ENCODE measurements at regions not wholly inside any gene's neighbourhood (a gene's known extent, or its start where the extent isn't known, plus 50 kb on each side); places are given as distances from the start of the nearest gene placed in this dataset.

DNA sequence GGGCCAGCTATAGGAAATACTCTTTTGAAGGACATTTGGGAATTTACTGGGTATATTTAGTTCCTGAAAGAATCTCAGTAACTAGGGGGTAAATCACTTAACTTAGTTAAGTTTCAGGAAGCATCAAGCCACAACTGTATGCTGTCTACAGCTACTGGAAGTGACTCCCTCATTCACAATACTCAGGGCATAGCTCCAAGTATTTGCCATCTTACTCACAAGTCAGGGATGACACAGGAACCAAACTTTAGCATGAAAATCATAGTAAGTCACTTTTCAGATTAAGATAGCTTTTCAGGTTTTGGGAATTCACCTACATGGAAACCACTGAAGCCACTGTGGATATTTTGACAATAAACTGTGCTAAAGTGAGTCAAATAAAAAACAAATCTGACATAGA lies 242.4 kb upstream of the ATP10B start:
- Histone ChIP-seq H3K79me2 (no peaks in the 10 kb centered on the region), H3K4me2 (no peak overlapping the region), H3K4me1 (ENCODE audit: insufficient read depth) (peaks cover 12% of the 10 kb centered on the region), H2AFZ (no peak overlapping the region), H3K9me2 (replicated peaks; ENCODE audit: insufficient read depth) (no peaks in the 10 kb centered on the region), H3K27me3 (no peaks in the 10 kb centered on the region), H3K27ac (no peak overlapping the region), H3K9me3 (ENCODE audit: low read depth) (no peaks in the 10 kb centered on the region), H4K20me1 (ENCODE audit: insufficient read depth, poor library complexity, severe bottlenecking) (no peaks in the 10 kb centered on the region), H3K4me3 (no peak overlapping the region), H3K36me3 (replicated peaks; ENCODE audit: insufficient read depth, low read depth) (no peaks in the 10 kb centered on the region)
- no peak for DNase-seq (ENCODE audit: low spot score)
- TF ChIP-seq EZH2 (IDR thresholded peaks at IDR 0.05; ENCODE audit: borderline replicate concordance): no peak
- no peak for TF ChIP-seq EZH2phosphoT487 (IDR thresholded peaks at IDR 0.05; ENCODE audit: low read depth, severe bottlenecking, unreplicated experiment)
- TF ChIP-seq, protein P1, sequence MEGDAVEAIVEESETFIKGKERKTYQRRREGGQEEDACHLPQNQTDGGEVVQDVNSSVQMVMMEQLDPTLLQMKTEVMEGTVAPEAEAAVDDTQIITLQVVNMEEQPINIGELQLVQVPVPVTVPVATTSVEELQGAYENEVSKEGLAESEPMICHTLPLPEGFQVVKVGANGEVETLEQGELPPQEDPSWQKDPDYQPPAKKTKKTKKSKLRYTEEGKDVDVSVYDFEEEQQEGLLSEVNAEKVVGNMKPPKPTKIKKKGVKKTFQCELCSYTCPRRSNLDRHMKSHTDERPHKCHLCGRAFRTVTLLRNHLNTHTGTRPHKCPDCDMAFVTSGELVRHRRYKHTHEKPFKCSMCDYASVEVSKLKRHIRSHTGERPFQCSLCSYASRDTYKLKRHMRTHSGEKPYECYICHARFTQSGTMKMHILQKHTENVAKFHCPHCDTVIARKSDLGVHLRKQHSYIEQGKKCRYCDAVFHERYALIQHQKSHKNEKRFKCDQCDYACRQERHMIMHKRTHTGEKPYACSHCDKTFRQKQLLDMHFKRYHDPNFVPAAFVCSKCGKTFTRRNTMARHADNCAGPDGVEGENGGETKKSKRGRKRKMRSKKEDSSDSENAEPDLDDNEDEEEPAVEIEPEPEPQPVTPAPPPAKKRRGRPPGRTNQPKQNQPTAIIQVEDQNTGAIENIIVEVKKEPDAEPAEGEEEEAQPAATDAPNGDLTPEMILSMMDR (IDR thresholded peaks at IDR 0.05; ENCODE audit: poor library complexity): no peak

DNA sequence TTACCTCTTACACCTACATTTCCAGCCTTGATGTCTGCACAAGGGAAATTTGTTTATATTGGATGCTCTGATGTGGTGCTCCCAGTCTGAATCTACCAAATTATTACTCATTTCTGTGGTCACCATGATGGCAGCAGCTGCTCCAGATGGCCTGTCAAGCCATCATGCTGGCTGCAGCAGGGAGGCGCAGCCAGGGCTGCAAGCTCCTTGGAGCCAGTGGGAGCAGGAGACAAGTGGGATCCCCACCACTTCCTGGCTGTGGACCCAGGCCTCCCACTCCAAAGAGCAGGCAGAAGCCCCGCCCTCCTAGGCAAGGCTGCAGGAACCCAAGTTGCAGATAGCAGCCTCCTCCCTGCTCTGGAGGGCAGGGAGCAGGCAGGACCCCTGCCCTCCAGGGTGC lies 241.1 kb upstream of the ATP10B start:
- no peaks in the 10 kb centered on the region for H3K9me2 ChIP-seq (replicated peaks; ENCODE audit: insufficient read depth)
- WGBS (ENCODE audit: low lambda C conversion rate, missing lambda C conversion rate): 97% methylated on average over 2 of the region's 2 CpGs
- no peak overlapping the region for H2AFZ ChIP-seq
- no peaks in the 10 kb centered on the region for H4K20me1 ChIP-seq (ENCODE audit: insufficient read depth, poor library complexity, severe bottlenecking)
- H3K79me2 ChIP-seq: no peaks in the 10 kb centered on the region
- peaks cover 12% of the 10 kb centered on the region for H3K4me1 ChIP-seq (ENCODE audit: insufficient read depth)
- H3K4me2 ChIP-seq: no peak overlapping the region
- TF ChIP-seq, protein P1 (IDR thresholded peaks at IDR 0.05; ENCODE audit: poor library complexity): no peak
- TF ChIP-seq EZH2 (IDR thresholded peaks at IDR 0.05; ENCODE audit: borderline replicate concordance) (no peak), EZH2phosphoT487 (IDR thresholded peaks at IDR 0.05; ENCODE audit: low read depth, severe bottlenecking, unreplicated experiment) (no peak)
- H3K4me3 ChIP-seq: no peak overlapping the region
- no peak for DNase-seq (ENCODE audit: low spot score)
- no peaks in the 10 kb centered on the region for H3K9me3 ChIP-seq (ENCODE audit: low read depth)
- H3K27me3 ChIP-seq: no peaks in the 10 kb centered on the region
- H3K27ac ChIP-seq: no peak overlapping the region
- H3K36me3 ChIP-seq (replicated peaks; ENCODE audit: insufficient read depth, low read depth): no peaks in the 10 kb centered on the region

DNA sequence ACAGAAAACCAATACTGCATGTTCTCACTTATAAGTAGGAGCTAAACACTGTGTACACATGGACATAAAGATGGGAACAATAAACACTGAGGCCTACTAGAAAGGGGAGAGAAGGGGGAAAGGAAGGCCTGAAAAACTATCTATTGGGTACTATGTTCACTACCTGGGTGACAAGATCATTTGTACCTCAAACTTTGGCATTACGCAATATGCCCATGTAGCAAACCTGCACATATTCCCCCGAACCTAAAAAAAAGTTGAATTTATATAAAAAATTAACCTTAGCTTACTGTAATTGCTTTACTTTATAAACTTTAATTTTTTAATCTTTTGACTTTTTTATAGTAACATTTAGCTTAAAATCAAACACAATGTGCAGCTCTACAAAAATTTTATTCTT lies 237.6 kb upstream of the ATP10B start:
- no peaks in the 10 kb centered on the region for H3K9me3 ChIP-seq (ENCODE audit: low read depth)
- no peaks in the 10 kb centered on the region for H3K4me1 ChIP-seq (ENCODE audit: insufficient read depth)
- DNase-seq (ENCODE audit: low spot score): no peak
- no peaks in the 10 kb centered on the region for H3K36me3 ChIP-seq (replicated peaks; ENCODE audit: insufficient read depth, low read depth)
- no peaks in the 10 kb centered on the region for H3K9me2 ChIP-seq (replicated peaks; ENCODE audit: insufficient read depth)
- no peaks in the 10 kb centered on the region for H3K79me2 ChIP-seq
- no peaks in the 10 kb centered on the region for H4K20me1 ChIP-seq (ENCODE audit: insufficient read depth, poor library complexity, severe bottlenecking)
- H2AFZ ChIP-seq: no peak overlapping the region
- no peak overlapping the region for H3K27ac ChIP-seq
- 96% methylated on average over 2 of the region's 2 CpGs for WGBS (ENCODE audit: low lambda C conversion rate, missing lambda C conversion rate)
- no peak overlapping the region for H3K4me3 ChIP-seq
- no peaks in the 10 kb centered on the region for H3K27me3 ChIP-seq
- H3K4me2 ChIP-seq: no peak overlapping the region
- no peak for TF ChIP-seq EZH2phosphoT487 (IDR thresholded peaks at IDR 0.05; ENCODE audit: low read depth, severe bottlenecking, unreplicated experiment)
- TF ChIP-seq, protein P1 (IDR thresholded peaks at IDR 0.05; ENCODE audit: poor library complexity): no peak
- no peak for TF ChIP-seq EZH2 (IDR thresholded peaks at IDR 0.05; ENCODE audit: borderline replicate concordance)

- H3K4me1 ChIP-seq (ENCODE audit: insufficient read depth): no peaks in the 10 kb centered on the region
- no peaks in the 10 kb centered on the region for H3K79me2 ChIP-seq
- no peak overlapping the region for H3K4me3 ChIP-seq
- no peaks in the 10 kb centered on the region for H3K27me3 ChIP-seq
- H3K9me2 ChIP-seq (replicated peaks; ENCODE audit: insufficient read depth): no peaks in the 10 kb centered on the region
- H3K9me3 ChIP-seq (ENCODE audit: low read depth): no peaks in the 10 kb centered on the region
- H4K20me1 ChIP-seq (ENCODE audit: insufficient read depth, poor library complexity, severe bottlenecking): no peaks in the 10 kb centered on the region
- H3K27ac ChIP-seq: no peak overlapping the region
- TF ChIP-seq, protein P1 (IDR thresholded peaks at IDR 0.05; ENCODE audit: poor library complexity): no peak
- TF ChIP-seq EZH2phosphoT487 (IDR thresholded peaks at IDR 0.05; ENCODE audit: low read depth, severe bottlenecking, unreplicated experiment) (no peak), EZH2 (IDR thresholded peaks at IDR 0.05; ENCODE audit: borderline replicate concordance) (no peak)
- WGBS (ENCODE audit: low lambda C conversion rate, missing lambda C conversion rate): 32% methylated on average over 1 of the region's 1 CpG
- H3K36me3 ChIP-seq (replicated peaks; ENCODE audit: insufficient read depth, low read depth): no peaks in the 10 kb centered on the region
- DNase-seq (ENCODE audit: low spot score): no peak
- no peak overlapping the region for H2AFZ ChIP-seq
- no peak overlapping the region for H3K4me2 ChIP-seq
These were observed 234.4 kb upstream of the ATP10B start for GRCh38 chr5:161086461-161086860.
